PC-9 (cell line): ENCODE measurements at regions not wholly inside any gene's neighbourhood (a gene's known extent, or its start where the extent isn't known, plus 50 kb on each side); places are given as distances from the start of the nearest gene placed in this dataset.

Experiments
- BruUV-seq: library from RNA; stranded (reverse); fragments of 400-500 nt; replicated peaks from 2 replicates; lab custom pipeline; 2021; lab: Mats Ljungman, UMichigan
- CTCF ChIA-PET: fragments of 300-600 bp; sonication (Branson Sonifier 250); formaldehyde crosslinking; loops from one replicate; lab custom pipeline; 2022; ENCODE audit warnings: antibody characterized with exemption; lab: Charles Lee
- POLR2A ChIA-PET: fragments of 300-600 bp; sonication (Branson Sonifier 250); formaldehyde crosslinking; loops from one replicate; lab custom pipeline; 2022; ENCODE audit warnings: antibody characterized with exemption; ENCODE audit not compliant: unreplicated experiment; lab: Charles Lee
- DNase-seq, 2 experiments: peaks; one replicate each; pipeline versions ENCODE4 v3.0.0 to v3.0.0-alpha.2; 2015 to 2022; ENCODE audit warnings: mixed read lengths in 1 of 2
- H2AFZ ChIP-seq: fragments of 200-600 bp; sonication (generic); 2 replicates; pipeline ENCODE4 v1.8.1; 2017; ENCODE audit warnings: antibody characterized with exemption
- H3F3A ChIP-seq: fragments of 200-600 bp; sonication (generic); 2 replicates; pipeline ENCODE4 v1.8.1; 2017; ENCODE audit warnings: antibody characterized with exemption, mild to moderate bottlenecking, low read depth; ENCODE audit not compliant: insufficient read depth
- H3K27ac ChIP-seq: fragments of 200-600 bp; sonication (generic); 2 replicates; pipeline ENCODE4 v1.6.1; 2016; ENCODE audit warnings: mixed run types
- H3K27me3 ChIP-seq: fragments of 200-600 bp; sonication (generic); 2 replicates; pipeline ENCODE4 v1.6.1; 2016; ENCODE audit warnings: low read depth, mixed run types; ENCODE audit not compliant: insufficient read depth
- H3K36me3 ChIP-seq: fragments of 200-600 bp; sonication (generic); 2 replicates; pipeline ENCODE4 v1.6.1; 2016; ENCODE audit warnings: low read depth, mixed run types
- H3K4me1 ChIP-seq: fragments of 200-600 bp; sonication (generic); replicated peaks from 2 replicates; pipeline ENCODE4 v1.6.1; 2016; ENCODE audit warnings: mixed run types; ENCODE audit not compliant: insufficient read depth
- H3K4me2 ChIP-seq: fragments of 200-600 bp; sonication (generic); 2 replicates; pipeline ENCODE4 v1.6.1; 2017; ENCODE audit warnings: mixed run types
- H3K4me3 ChIP-seq: fragments of 200-600 bp; sonication (generic); 2 replicates; pipeline ENCODE4 v1.6.1; 2016; ENCODE audit warnings: mixed run types
- H3K79me2 ChIP-seq: fragments of 200-600 bp; sonication (generic); 2 replicates; pipeline ENCODE4 v1.6.1; 2017; ENCODE audit warnings: low read depth, mixed run types
- H3K9me2 ChIP-seq: fragments of 200-600 bp; sonication (generic); 2 replicates; pipeline ENCODE4 v1.8.1; 2017; ENCODE audit warnings: mild to moderate bottlenecking; ENCODE audit not compliant: insufficient read depth
- H3K9me3 ChIP-seq: fragments of 200-600 bp; sonication (generic); 2 replicates; pipeline ENCODE4 v1.8.1; 2016; ENCODE audit warnings: low read depth; ENCODE audit not compliant: insufficient read depth
- H4K20me1 ChIP-seq: fragments of 200-600 bp; sonication (generic); 2 replicates; pipeline ENCODE4 v1.8.1; 2017; ENCODE audit not compliant: insufficient read depth
- CTCF ChIP-seq: fragments of 200-600 bp; sonication (generic); conservative IDR thresholded peaks from 2 replicates; pipeline ENCODE4 v1.6.1; 2017; ENCODE audit warnings: mixed run types, antibody characterized with exemption, mild to moderate bottlenecking, moderate library complexity
- EZH2 ChIP-seq: fragments of 200-600 bp; sonication (generic); IDR thresholded peaks from 2 replicates; pipeline ENCODE4 v1.8.0; 2017; ENCODE audit warnings: antibody characterized with exemption, low read depth
- intact Hi-C: fragments of 100-400 bp; cut with micrococcal nuclease; formaldehyde crosslinking; loops from one replicate; pipeline ENCODE4 v1.10.0; 2022; ENCODE audit not compliant: unreplicated experiment

- Histone ChIP-seq H2AFZ (no peak overlapping the region), H3K27me3 (no peaks in the 10 kb centered on the region), H3K9me3 (no peaks in the 10 kb centered on the region), H3K79me2 (no peaks in the 10 kb centered on the region), H3K9me2 (no peaks in the 10 kb centered on the region), H3K4me2 (no peak overlapping the region), H3K27ac (no peak overlapping the region), H3K36me3 (no peaks in the 10 kb centered on the region), H4K20me1 (no peaks in the 10 kb centered on the region), H3K4me1 (no peaks in the 10 kb centered on the region), H3K4me3 (no peak overlapping the region), H3F3A (no peaks in the 10 kb centered on the region; the same call in 1 of the 2 replicates)
- POLR2A ChIA-PET, result no interaction called here
- BruUV-seq, result no TSS peak
- TF ChIP-seq CTCF (no peak), EZH2 (no peak)
- intact Hi-C loops, result no loop called here
- CTCF ChIA-PET, result no interaction called here
- no peak for DNase-seq
These were observed 422.7 kb upstream of the ADAMTS16 start for GRCh38 chr5:4717446-4717845.

GRCh38 chr5:4720831-4721230 lies 419.3 kb upstream of the ADAMTS16 start:
- no peak overlapping the region for H2AFZ ChIP-seq
- CTCF ChIA-PET, result no interaction called here

GRCh38 chr5:4722886-4723285 lies 417.2 kb upstream of the ADAMTS16 start:
- Histone ChIP-seq H3K4me3 (no peak overlapping the region), H3K27ac (no peak overlapping the region), H3K4me2 (no peak overlapping the region), H3K79me2 (no peaks in the 10 kb centered on the region), H3K9me2 (no peaks in the 10 kb centered on the region), H3K27me3 (peaks cover 18% of the 10 kb centered on the region), H3K4me1 (no peaks in the 10 kb centered on the region), H3F3A (no peaks in the 10 kb centered on the region), H3K9me3 (no peaks in the 10 kb centered on the region), H2AFZ (no peak overlapping the region), H4K20me1 (no peaks in the 10 kb centered on the region), H3K36me3 (no peaks in the 10 kb centered on the region)
- TF ChIP-seq EZH2 (no peak), CTCF (no peak)
- intact Hi-C loops, result no loop called here
- CTCF ChIA-PET, result no interaction called here
- POLR2A ChIA-PET, result no interaction called here
- no peak for DNase-seq
- no TSS peak for BruUV-seq

More at GRCh38 chr5:4720831-4721230, 419.3 kb upstream of the ADAMTS16 start:
- H3K36me3 ChIP-seq, result no peaks in the 10 kb centered on the region
- H3F3A ChIP-seq, result no peaks in the 10 kb centered on the region; the same call in 1 of the 2 replicates
- no peaks in the 10 kb centered on the region for H3K9me2 ChIP-seq
- POLR2A ChIA-PET, result no interaction called here
- peaks cover 3% of the 10 kb centered on the region; the same call in 1 of the 2 replicates for H3K27me3 ChIP-seq
- H3K79me2 ChIP-seq, result no peaks in the 10 kb centered on the region
- TF ChIP-seq EZH2 (no peak), CTCF (no peak)
- no peaks in the 10 kb centered on the region for H3K4me1 ChIP-seq
- H3K9me3 ChIP-seq, result no peaks in the 10 kb centered on the region
- no peak overlapping the region for H3K27ac ChIP-seq
- intact Hi-C loops, result no loop called here
- H4K20me1 ChIP-seq, result no peaks in the 10 kb centered on the region
- peak in 1 of 2 experiments; percentile 47 for DNase-seq
- no peak overlapping the region for H3K4me3 ChIP-seq
- BruUV-seq, result no TSS peak
- no peak overlapping the region for H3K4me2 ChIP-seq
